WTC11 (cell line): ENCODE measurements at regions not wholly inside any gene's neighbourhood (a gene's known extent, or its start where the extent isn't known, plus 50 kb on each side); places are given as distances from the start of the nearest gene placed in this dataset.

Experiments
- ATAC-seq: fragments of 200-7000 bp; cut with Tn5 transposase; 2 replicates; pipeline ENCODE4 v1.10.0; 2021; ENCODE audit warnings: mild to moderate bottlenecking, moderate library complexity
- CTCF ChIA-PET: fragments of 300-600 bp; sonication (Branson Sonifier 250); formaldehyde crosslinking; loops from one replicate; lab custom pipeline; 2021; ENCODE audit warnings: antibody characterized with exemption; lab: Charles Lee
- POLR2A ChIA-PET: fragments of 350-600 bp; sonication (Branson Sonifier 250); formaldehyde crosslinking; loops from one replicate; lab custom pipeline; 2021; ENCODE audit warnings: antibody characterized with exemption; lab: Charles Lee
- DNase-seq: peaks from one replicate; pipeline ENCODE4 v3.0.0; 2021; ENCODE audit warnings: low spot score
- H3K27ac Mint-ChIP-seq: 2 replicates; pipeline ENCODE4 v1.8.0; 2021; ENCODE audit warnings: mixed read lengths
- H3K27me3 Mint-ChIP-seq: 2 replicates; pipeline ENCODE4 v1.8.0; 2021; ENCODE audit warnings: low read depth, mild to moderate bottlenecking, moderate library complexity, mixed read lengths
- H3K36me3 Mint-ChIP-seq: 2 replicates; pipeline ENCODE4 v1.8.0; 2021; ENCODE audit warnings: mixed read lengths
- H3K4me1 Mint-ChIP-seq: 2 replicates; pipeline ENCODE4 v1.8.0; 2022; ENCODE audit warnings: mixed read lengths
- H3K4me3 Mint-ChIP-seq: 2 replicates; pipeline ENCODE4 v1.8.0; 2021; ENCODE audit warnings: mild to moderate bottlenecking, moderate library complexity, mixed read lengths
- H3K9me3 Mint-ChIP-seq: 2 replicates; pipeline ENCODE4 v1.8.0; 2021; ENCODE audit warnings: mixed read lengths
- ELF4 ChIP-seq: sonication (generic); formaldehyde crosslinking; IDR thresholded peaks from 2 replicates; pipeline ENCODE4 v1.8.1; 2022; ENCODE audit warnings: low read depth, mild to moderate bottlenecking, moderate library complexity, missing genetic modification reagents
- ETV6 ChIP-seq: sonication (generic); formaldehyde crosslinking; IDR thresholded peaks from 2 replicates; pipeline ENCODE4 v1.8.1; 2022; ENCODE audit warnings: mild to moderate bottlenecking, missing genetic modification reagents
- FOXP4 ChIP-seq: sonication (generic); formaldehyde crosslinking; IDR thresholded peaks from 2 replicates; pipeline ENCODE4 v1.8.0; 2022; ENCODE audit warnings: mild to moderate bottlenecking, missing genetic modification reagents
- JUN ChIP-seq: sonication (generic); formaldehyde crosslinking; IDR thresholded peaks from 2 replicates; pipeline ENCODE4 v1.8.0; 2023; ENCODE audit warnings: mild to moderate bottlenecking, missing genetic modification reagents
- NFATC4 ChIP-seq: fragments of 250-450 bp; sonication (Bioruptor Pico); IDR thresholded peaks from 2 replicates; pipeline ENCODE4 v1.9.0; 2021; ENCODE audit warnings: mild to moderate bottlenecking
- NFYB ChIP-seq: sonication (generic); formaldehyde crosslinking; conservative IDR thresholded peaks from 2 replicates; pipeline ENCODE4 v1.8.0; 2022; ENCODE audit warnings: low read depth, missing genetic modification reagents
- OVOL2 ChIP-seq: fragments of 250-450 bp; sonication (Bioruptor Pico); IDR thresholded peaks from 2 replicates; pipeline ENCODE4 v1.9.0; 2021; ENCODE audit warnings: mild to moderate bottlenecking, borderline replicate concordance
- PRRX2 ChIP-seq: fragments of 250-450 bp; sonication (Bioruptor Pico); IDR thresholded peaks from 2 replicates; pipeline ENCODE4 v1.8.0; 2021; ENCODE audit warnings: mild to moderate bottlenecking
- RELA ChIP-seq: sonication (generic); formaldehyde crosslinking; IDR thresholded peaks from 2 replicates; pipeline ENCODE4 v1.8.1; 2022; ENCODE audit warnings: missing genetic modification reagents, mild to moderate bottlenecking, borderline replicate concordance
- TCF7 ChIP-seq: sonication (generic); formaldehyde crosslinking; IDR thresholded peaks from 2 replicates; pipeline ENCODE4 v1.8.0; 2022; ENCODE audit warnings: mild to moderate bottlenecking, low read depth, missing genetic modification reagents, moderate library complexity
- TEAD1 ChIP-seq: sonication (generic); formaldehyde crosslinking; IDR thresholded peaks from 2 replicates; pipeline ENCODE4 v1.8.0; 2022; ENCODE audit warnings: mild to moderate bottlenecking, missing genetic modification reagents
- USF1 ChIP-seq: sonication (generic); formaldehyde crosslinking; IDR thresholded peaks from 2 replicates; pipeline ENCODE4 v1.8.0; 2022; ENCODE audit warnings: mild to moderate bottlenecking, missing genetic modification reagents
- ZBTB21 ChIP-seq: sonication (generic); formaldehyde crosslinking; IDR thresholded peaks from 2 replicates; pipeline ENCODE4 v1.8.1; 2023; ENCODE audit warnings: mild to moderate bottlenecking, missing genetic modification reagents, borderline replicate concordance
- ZNF121 ChIP-seq: sonication (generic); formaldehyde crosslinking; IDR thresholded peaks from 2 replicates; pipeline ENCODE4 v1.8.0; 2023; ENCODE audit warnings: missing genetic modification reagents
- ZNF263 ChIP-seq: sonication (generic); formaldehyde crosslinking; IDR thresholded peaks from 2 replicates; pipeline ENCODE4 v1.8.1; 2022; ENCODE audit warnings: low read depth, mild to moderate bottlenecking, moderate library complexity, missing genetic modification reagents
- ZNF416 ChIP-seq: fragments of 250-450 bp; sonication (Bioruptor Pico); IDR thresholded peaks from 2 replicates; pipeline ENCODE4 v1.9.0; 2021; ENCODE audit warnings: mild to moderate bottlenecking, inconsistent platforms
- TF ChIP-seq, protein P1 (sequence below): sonication (generic); formaldehyde crosslinking; IDR thresholded peaks from 2 replicates; pipeline ENCODE4 v1.8.1; 2022; ENCODE audit warnings: low read depth, mild to moderate bottlenecking, moderate library complexity, missing genetic modification reagents, borderline replicate concordance
- TF ChIP-seq, protein P2 (sequence below): fragments of 200-600 bp; IDR thresholded peaks from 2 replicates; pipeline ENCODE4 v1.8.0; 2022; ENCODE audit warnings: antibody characterized with exemption
- TF ChIP-seq, protein P3 (sequence below): sonication (generic); formaldehyde crosslinking; conservative IDR thresholded peaks from 2 replicates; pipeline ENCODE4 v1.8.1; 2023; ENCODE audit warnings: mild to moderate bottlenecking, low read depth, missing genetic modification reagents, moderate library complexity
- TF ChIP-seq, protein P4 (sequence below): fragments of 250-450 bp; sonication (Bioruptor Pico); conservative IDR thresholded peaks from 2 replicates; pipeline ENCODE4 v1.9.0; 2021; ENCODE audit warnings: mild to moderate bottlenecking
- TF ChIP-seq, protein P5 (sequence below): sonication (generic); formaldehyde crosslinking; IDR thresholded peaks from 2 replicates; pipeline ENCODE4 v1.8.0; 2023; ENCODE audit warnings: missing genetic modification reagents

DNA sequence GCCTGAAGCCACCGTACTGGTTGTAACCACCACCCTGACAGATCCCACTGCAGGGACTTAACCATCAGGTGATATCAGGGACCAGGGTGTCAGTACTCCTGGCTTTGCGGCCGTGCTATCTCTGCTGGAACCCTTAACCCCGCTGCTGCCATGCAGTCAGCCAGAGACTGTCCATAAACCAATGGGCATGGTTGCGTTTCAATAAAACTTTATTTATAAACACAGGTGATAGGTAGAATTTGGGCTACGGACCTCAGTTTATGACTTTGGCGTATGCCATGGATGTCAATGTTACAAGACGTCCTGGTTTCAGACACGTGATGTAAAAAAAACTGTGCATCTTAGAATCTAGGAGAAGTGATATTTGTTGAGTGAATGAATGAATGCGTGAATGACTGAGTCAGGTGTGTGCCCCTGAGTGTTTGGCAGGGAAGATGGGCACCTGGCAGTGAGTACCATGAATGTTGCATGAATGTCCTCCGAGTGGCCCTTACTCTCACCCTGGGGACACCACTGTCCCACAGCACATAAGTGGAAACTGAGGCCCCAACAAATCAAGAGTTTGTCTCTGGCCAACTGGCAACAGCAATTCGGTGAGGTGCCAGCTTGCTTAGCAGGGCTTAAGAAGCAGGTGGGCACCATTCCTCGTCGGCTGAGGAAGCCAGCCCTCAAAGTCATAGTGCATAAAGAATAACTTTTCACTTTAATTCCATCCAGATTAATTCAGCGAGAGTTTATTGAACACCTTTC is 64.0 kb upstream of the APCDD1L start:
- Mint-ChIP-seq H3K4me1 (peaks cover 21% of the 10 kb centered on the region), H3K27me3 (peaks cover 6% of the 10 kb centered on the region), H3K36me3 (no peaks in the 10 kb centered on the region; the same call in none of the 2 replicates), H3K9me3 (peaks cover 17% of the 10 kb centered on the region), H3K27ac (no peak overlapping the region), H3K4me3 (no peak overlapping the region)
- ChIA-PET CTCF (interaction anchor here (1.1 kb wide), 1 partner anchor 274 kb away, joined by 3 read pairs; the partner anchor contains the start of gene GNAS), POLR2A (no interaction called here)
- peak; percentile 3 for DNase-seq
- no peak for TF ChIP-seq PRRX2 (CRISPR knock-in tag)
- TF ChIP-seq, protein P1, sequence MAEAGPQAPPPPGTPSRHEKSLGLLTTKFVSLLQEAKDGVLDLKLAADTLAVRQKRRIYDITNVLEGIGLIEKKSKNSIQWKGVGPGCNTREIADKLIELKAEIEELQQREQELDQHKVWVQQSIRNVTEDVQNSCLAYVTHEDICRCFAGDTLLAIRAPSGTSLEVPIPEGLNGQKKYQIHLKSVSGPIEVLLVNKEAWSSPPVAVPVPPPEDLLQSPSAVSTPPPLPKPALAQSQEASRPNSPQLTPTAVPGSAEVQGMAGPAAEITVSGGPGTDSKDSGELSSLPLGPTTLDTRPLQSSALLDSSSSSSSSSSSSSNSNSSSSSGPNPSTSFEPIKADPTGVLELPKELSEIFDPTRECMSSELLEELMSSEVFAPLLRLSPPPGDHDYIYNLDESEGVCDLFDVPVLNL (CRISPR knock-in tag): no peak
- no peak for TF ChIP-seq ZBTB21 (CRISPR knock-in tag)
- TF ChIP-seq, protein P2, sequence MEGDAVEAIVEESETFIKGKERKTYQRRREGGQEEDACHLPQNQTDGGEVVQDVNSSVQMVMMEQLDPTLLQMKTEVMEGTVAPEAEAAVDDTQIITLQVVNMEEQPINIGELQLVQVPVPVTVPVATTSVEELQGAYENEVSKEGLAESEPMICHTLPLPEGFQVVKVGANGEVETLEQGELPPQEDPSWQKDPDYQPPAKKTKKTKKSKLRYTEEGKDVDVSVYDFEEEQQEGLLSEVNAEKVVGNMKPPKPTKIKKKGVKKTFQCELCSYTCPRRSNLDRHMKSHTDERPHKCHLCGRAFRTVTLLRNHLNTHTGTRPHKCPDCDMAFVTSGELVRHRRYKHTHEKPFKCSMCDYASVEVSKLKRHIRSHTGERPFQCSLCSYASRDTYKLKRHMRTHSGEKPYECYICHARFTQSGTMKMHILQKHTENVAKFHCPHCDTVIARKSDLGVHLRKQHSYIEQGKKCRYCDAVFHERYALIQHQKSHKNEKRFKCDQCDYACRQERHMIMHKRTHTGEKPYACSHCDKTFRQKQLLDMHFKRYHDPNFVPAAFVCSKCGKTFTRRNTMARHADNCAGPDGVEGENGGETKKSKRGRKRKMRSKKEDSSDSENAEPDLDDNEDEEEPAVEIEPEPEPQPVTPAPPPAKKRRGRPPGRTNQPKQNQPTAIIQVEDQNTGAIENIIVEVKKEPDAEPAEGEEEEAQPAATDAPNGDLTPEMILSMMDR: no peak
- no peak for TF ChIP-seq ETV6
- TF ChIP-seq, protein P3, sequence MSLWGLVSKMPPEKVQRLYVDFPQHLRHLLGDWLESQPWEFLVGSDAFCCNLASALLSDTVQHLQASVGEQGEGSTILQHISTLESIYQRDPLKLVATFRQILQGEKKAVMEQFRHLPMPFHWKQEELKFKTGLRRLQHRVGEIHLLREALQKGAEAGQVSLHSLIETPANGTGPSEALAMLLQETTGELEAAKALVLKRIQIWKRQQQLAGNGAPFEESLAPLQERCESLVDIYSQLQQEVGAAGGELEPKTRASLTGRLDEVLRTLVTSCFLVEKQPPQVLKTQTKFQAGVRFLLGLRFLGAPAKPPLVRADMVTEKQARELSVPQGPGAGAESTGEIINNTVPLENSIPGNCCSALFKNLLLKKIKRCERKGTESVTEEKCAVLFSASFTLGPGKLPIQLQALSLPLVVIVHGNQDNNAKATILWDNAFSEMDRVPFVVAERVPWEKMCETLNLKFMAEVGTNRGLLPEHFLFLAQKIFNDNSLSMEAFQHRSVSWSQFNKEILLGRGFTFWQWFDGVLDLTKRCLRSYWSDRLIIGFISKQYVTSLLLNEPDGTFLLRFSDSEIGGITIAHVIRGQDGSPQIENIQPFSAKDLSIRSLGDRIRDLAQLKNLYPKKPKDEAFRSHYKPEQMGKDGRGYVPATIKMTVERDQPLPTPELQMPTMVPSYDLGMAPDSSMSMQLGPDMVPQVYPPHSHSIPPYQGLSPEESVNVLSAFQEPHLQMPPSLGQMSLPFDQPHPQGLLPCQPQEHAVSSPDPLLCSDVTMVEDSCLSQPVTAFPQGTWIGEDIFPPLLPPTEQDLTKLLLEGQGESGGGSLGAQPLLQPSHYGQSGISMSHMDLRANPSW: no peak
- ATAC-seq: no peak

DNA sequence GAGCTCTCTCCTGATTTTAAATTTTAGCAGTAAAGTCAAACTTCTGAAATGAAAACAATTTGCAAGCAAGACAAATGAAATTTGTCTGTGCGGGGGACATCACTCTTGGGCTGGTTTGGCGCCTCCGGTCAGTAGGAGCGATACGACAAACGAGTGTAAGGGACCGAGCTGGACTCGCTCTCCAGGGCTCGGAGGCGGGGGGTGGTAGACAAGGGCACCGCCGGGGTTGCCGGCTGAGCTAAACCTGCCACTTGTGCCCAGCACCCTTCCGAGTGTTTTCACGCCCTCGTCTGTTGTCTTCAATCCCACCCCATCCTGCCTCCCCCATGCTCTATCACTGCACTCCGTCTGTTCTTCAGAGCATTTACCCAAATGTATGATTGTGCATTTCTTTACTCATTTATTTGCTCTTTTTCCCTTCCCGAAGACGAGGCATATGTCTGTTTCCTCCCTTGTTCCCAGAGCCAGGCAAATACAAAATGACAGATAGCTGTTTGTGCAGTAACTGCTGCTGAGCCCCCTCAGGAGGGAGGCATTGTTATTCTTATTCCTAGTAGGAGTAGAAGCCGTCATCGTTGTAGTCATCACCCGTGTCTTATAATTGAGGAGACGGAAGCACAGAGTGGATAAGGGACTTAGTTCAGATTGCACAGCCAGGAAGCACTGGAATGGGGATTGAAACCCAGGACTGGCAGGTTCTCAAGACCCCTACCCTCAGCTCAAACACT is 62.8 kb upstream of the APCDD1L start:
- CTCF ChIA-PET: interaction anchor here (0.9 to 1.1 kb wide), 2 partner anchors 96 to 275 kb away, joined by 3 to 4 read pairs; partner anchors contain the start of gene GNAS
- H3K9me3 Mint-ChIP-seq: peaks cover 17% of the 10 kb centered on the region
- POLR2A ChIA-PET: no interaction called here
- DNase-seq (peak; percentile 12), ATAC-seq (no peak)
- H3K27me3 Mint-ChIP-seq: peaks cover 6% of the 10 kb centered on the region
- no peaks in the 10 kb centered on the region; the same call in none of the 2 replicates for H3K36me3 Mint-ChIP-seq
- H3K27ac Mint-ChIP-seq: no peak overlapping the region
- no peak overlapping the region for H3K4me3 Mint-ChIP-seq
- H3K4me1 Mint-ChIP-seq: peaks cover 17% of the 10 kb centered on the region
- TF ChIP-seq ZNF121 (no peak), ELF4 (no peak), NFYB (CRISPR knock-in tag) (no peak), TCF7 (CRISPR knock-in tag) (no peak), FOXP4 (no peak), NFATC4 (CRISPR knock-in tag) (no peak), PRRX2 (CRISPR knock-in tag) (no peak), USF1 (no peak), ZNF416 (no peak), TEAD1 (CRISPR knock-in tag) (no peak), OVOL2 (no peak), RELA (CRISPR knock-in tag) (no peak), JUN (CRISPR knock-in tag) (no peak), ZNF263 (CRISPR knock-in tag) (no peak)
- TF ChIP-seq, protein P4, sequence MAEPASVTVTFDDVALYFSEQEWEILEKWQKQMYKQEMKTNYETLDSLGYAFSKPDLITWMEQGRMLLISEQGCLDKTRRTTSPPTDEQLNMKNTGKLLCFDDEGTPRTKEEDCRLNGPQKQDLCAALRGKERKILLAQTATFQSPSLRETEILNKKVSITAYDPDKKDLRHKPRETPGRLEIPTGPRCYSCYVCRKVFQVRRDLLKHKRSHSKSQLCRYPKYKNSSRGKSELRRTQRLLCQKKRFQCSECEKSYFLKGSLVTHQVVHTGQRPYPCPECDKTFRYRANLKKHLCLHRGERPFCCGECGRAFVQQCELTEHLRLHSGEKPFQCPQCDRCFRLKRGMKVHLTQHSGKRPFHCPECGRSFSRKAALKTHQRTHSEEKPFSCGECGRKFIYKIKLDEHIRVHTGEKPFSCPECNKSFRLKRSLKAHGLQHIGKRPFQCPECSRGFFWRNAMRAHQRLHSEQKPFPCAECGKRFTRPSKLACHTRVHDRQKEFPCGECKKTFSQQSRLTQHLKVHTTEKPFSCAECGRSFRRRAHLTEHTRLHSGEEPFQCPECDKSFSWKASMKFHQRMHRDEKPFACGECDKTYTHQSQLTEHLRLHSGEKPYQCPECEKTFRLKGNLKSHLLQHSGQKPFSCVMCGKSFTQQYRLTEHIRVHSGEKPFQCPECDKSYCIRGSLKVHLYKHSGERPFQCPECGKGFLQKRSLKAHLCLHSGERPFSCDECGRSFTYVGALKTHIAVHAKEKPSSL (CRISPR knock-in tag): no peak
- TF ChIP-seq, protein P5, sequence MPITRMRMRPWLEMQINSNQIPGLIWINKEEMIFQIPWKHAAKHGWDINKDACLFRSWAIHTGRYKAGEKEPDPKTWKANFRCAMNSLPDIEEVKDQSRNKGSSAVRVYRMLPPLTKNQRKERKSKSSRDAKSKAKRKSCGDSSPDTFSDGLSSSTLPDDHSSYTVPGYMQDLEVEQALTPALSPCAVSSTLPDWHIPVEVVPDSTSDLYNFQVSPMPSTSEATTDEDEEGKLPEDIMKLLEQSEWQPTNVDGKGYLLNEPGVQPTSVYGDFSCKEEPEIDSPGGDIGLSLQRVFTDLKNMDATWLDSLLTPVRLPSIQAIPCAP (CRISPR knock-in tag): no peak
